CD4-positive, alpha-beta T cell (primary cell): ENCODE measurements at regions not wholly inside any gene's neighbourhood (a gene's known extent, or its start where the extent isn't known, plus 50 kb on each side); places are given as distances from the start of the nearest gene placed in this dataset.

ENCODE experiments used
- ATAC-seq: fragments of 200-7000 bp; cut with Tn5 transposase; one replicate; pipeline ENCODE4 v1.10.0; 2022; ENCODE audit warnings: mild to moderate bottlenecking; ENCODE audit not compliant: poor library complexity
- CTCF ChIA-PET: fragments of 350-600 bp; sonication (Branson Sonifier 250); formaldehyde crosslinking; loops from one replicate; lab custom pipeline; 2021; ENCODE audit warnings: antibody characterized with exemption, inconsistent platforms; lab: Charles Lee
- POLR2A ChIA-PET: fragments of 350-600 bp; sonication (Branson Sonifier 250); formaldehyde crosslinking; loops from one replicate; lab custom pipeline; 2021; ENCODE audit warnings: antibody characterized with exemption, inconsistent platforms; lab: Charles Lee
- DNase-seq, 14 experiments: peaks; one replicate each; pipeline ENCODE4 v3.0.0-alpha.2; 2013 to 2020; ENCODE audit warnings: mixed read lengths in 2 of 14
- H3K27ac ChIP-seq, 2 donors: one replicate each; pipeline versions ENCODE4 v1.5.1 to v1.7.0; 2013; ENCODE audit warnings: low read length in 2 of 2, low read depth in 1 of 2, mild to moderate bottlenecking in 1 of 2
- H3K27me3 ChIP-seq, 2 experiments: 1 replicate in 1 of 2; 2 replicates in 1 of 2; pipeline versions ENCODE4 v1.6.1 to v1.7.0; 2013; ENCODE audit warnings: low read length in 2 of 2, control low read depth in 1 of 2, mild to moderate bottlenecking in 1 of 2, moderate library complexity in 1 of 2; ENCODE audit not compliant: insufficient read depth in 2 of 2, control insufficient read depth in 1 of 2
- H3K36me3 ChIP-seq: one replicate; pipeline ENCODE4 v1.6.1; 2013; ENCODE audit warnings: low read length, control low read depth; ENCODE audit not compliant: insufficient read depth
- H3K4me1 ChIP-seq: one replicate; pipeline ENCODE4 v1.6.1; 2013; ENCODE audit warnings: low read length, control low read depth; ENCODE audit not compliant: insufficient read depth
- H3K4me3 ChIP-seq: one replicate; pipeline ENCODE4 v1.5.1; 2013; ENCODE audit warnings: mild to moderate bottlenecking, low read length, moderate library complexity
- H3K9me3 ChIP-seq, 2 experiments: 1 replicate in 1 of 2; 2 replicates in 1 of 2; pipeline versions ENCODE4 v1.6.1 to v1.7.0; 2013; ENCODE audit warnings: low read length in 2 of 2, mild to moderate bottlenecking in 2 of 2, control low read depth in 1 of 2, moderate library complexity in 1 of 2; ENCODE audit not compliant: control insufficient read depth in 1 of 2, insufficient read depth in 1 of 2
- H3K27ac Mint-ChIP-seq: one replicate; pipeline ENCODE4 v1.8.0; 2020; ENCODE audit warnings: mixed read lengths
- H3K27me3 Mint-ChIP-seq: one replicate; pipeline ENCODE4 v1.8.0; 2021; ENCODE audit warnings: mixed read lengths
- H3K36me3 Mint-ChIP-seq: one replicate; pipeline ENCODE4 v1.8.0; 2021; ENCODE audit warnings: low read depth, mixed read lengths
- H3K4me1 Mint-ChIP-seq: one replicate; pipeline ENCODE4 v1.8.0; 2021; ENCODE audit warnings: low read depth, mixed read lengths
- H3K4me3 Mint-ChIP-seq: one replicate; pipeline ENCODE4 v1.8.0; 2020; ENCODE audit warnings: mild to moderate bottlenecking, mixed read lengths
- H3K9me3 Mint-ChIP-seq: one replicate; pipeline ENCODE4 v1.8.0; 2020; ENCODE audit warnings: mixed read lengths
- CTCF ChIP-seq: fragments of 200-600 bp; IDR thresholded peaks from one replicate; pipeline ENCODE4 v1.8.0; 2022; ENCODE audit warnings: antibody characterized with exemption, mild to moderate bottlenecking
- intact Hi-C, 2 experiments: fragments of 100-400 bp; cut with DNase I in 1 of 2; cut with micrococcal nuclease in 1 of 2; formaldehyde crosslinking; loops; one replicate each; pipeline versions ENCODE4 v1.15.1 to v1.9.0; 2023 to 2025; cut with DNase I, micrococcal nuclease

GRCh38 chr13:79227418-79227817, 178.6 kb downstream of the RBM26 start:
- no peak overlapping the region for H3K4me3 ChIP-seq
- H3K4me1 ChIP-seq = no peaks in the 10 kb centered on the region
- Mint-ChIP-seq H3K27ac (no peak overlapping the region), H3K27me3 (peaks cover 23% of the 10 kb centered on the region), H3K36me3 (no peaks in the 10 kb centered on the region), H3K4me1 (no peaks in the 10 kb centered on the region), H3K4me3 (no peak overlapping the region), H3K9me3 (no peaks in the 10 kb centered on the region)
- no peak for TF ChIP-seq CTCF
- CTCF ChIA-PET = no interaction called here
- H3K27me3 ChIP-seq = peaks cover 0 to 10% of the 10 kb centered on the region in 2 experiments
- POLR2A ChIA-PET = no interaction called here
- H3K9me3 ChIP-seq = no peaks in the 10 kb centered on the region
- intact Hi-C loops = no loop called here
- no peaks in the 10 kb centered on the region for H3K36me3 ChIP-seq
- no peak overlapping the region for H3K27ac ChIP-seq
- ATAC-seq = no peak
- no peak for DNase-seq

GRCh38 chr13:79226938-79227337, 179.1 kb downstream of the RBM26 start:
- ChIA-PET POLR2A (no interaction called here), CTCF (no interaction called here)
- no peaks in the 10 kb centered on the region for H3K9me3 Mint-ChIP-seq
- H3K4me3 Mint-ChIP-seq = no peak overlapping the region
- no peak for TF ChIP-seq CTCF
- peaks cover 0 to 10% of the 10 kb centered on the region in 2 experiments for H3K27me3 ChIP-seq
- H3K27ac ChIP-seq = no peak overlapping the region
- H3K9me3 ChIP-seq = no peaks in the 10 kb centered on the region
- H3K4me1 Mint-ChIP-seq = no peaks in the 10 kb centered on the region
- no peak overlapping the region for H3K27ac Mint-ChIP-seq
- no peak overlapping the region for H3K4me3 ChIP-seq
- H3K4me1 ChIP-seq = no peaks in the 10 kb centered on the region
- DNase-seq (no peak), ATAC-seq (no peak)
- intact Hi-C loops = no loop called here
- H3K36me3 Mint-ChIP-seq = no peaks in the 10 kb centered on the region
- no peaks in the 10 kb centered on the region for H3K36me3 ChIP-seq
- H3K27me3 Mint-ChIP-seq = peaks cover 23% of the 10 kb centered on the region

GRCh38 chr13:79226250-79226649, 179.8 kb downstream of the RBM26 start:
- H3K4me1 ChIP-seq = no peaks in the 10 kb centered on the region
- POLR2A ChIA-PET = no interaction called here
- intact Hi-C loops = no loop called here
- no peak overlapping the region for H3K27ac ChIP-seq
- H3K27me3 ChIP-seq = peaks cover 0 to 5% of the 10 kb centered on the region in 2 experiments
- CTCF ChIA-PET = no interaction called here
- ATAC-seq = no peak
- H3K9me3 Mint-ChIP-seq = no peaks in the 10 kb centered on the region
- no peaks in the 10 kb centered on the region for H3K36me3 Mint-ChIP-seq
- no peaks in the 10 kb centered on the region for H3K9me3 ChIP-seq
- TF ChIP-seq CTCF = no peak
- no peaks in the 10 kb centered on the region for H3K4me1 Mint-ChIP-seq
- H3K36me3 ChIP-seq = no peaks in the 10 kb centered on the region
- no peak for DNase-seq
- H3K4me3 ChIP-seq = no peak overlapping the region
- no peak overlapping the region for H3K27ac Mint-ChIP-seq
- no peak overlapping the region for H3K4me3 Mint-ChIP-seq
- peaks cover 25% of the 10 kb centered on the region for H3K27me3 Mint-ChIP-seq
